HG03354 (cell line): ENCODE measurements at regions not wholly inside any gene's neighbourhood (a gene's known extent, or its start where the extent isn't known, plus 50 kb on each side); places are given as distances from the start of the nearest gene placed in this dataset.
"Not testable (repeated sequence)": the region's sequence is repeated elsewhere in the genome, so short reads cannot be mapped to it uniquely, and the experiment has no call there.

Source experiments
- ATAC-seq: cut with Tn5 transposase; IDR thresholded peaks from one replicate; pipeline ENCODE4 v1.9.1; 2021; ENCODE audit warnings: mild to moderate bottlenecking; ENCODE audit not compliant: unreplicated experiment, poor library complexity, severe bottlenecking

DNA sequence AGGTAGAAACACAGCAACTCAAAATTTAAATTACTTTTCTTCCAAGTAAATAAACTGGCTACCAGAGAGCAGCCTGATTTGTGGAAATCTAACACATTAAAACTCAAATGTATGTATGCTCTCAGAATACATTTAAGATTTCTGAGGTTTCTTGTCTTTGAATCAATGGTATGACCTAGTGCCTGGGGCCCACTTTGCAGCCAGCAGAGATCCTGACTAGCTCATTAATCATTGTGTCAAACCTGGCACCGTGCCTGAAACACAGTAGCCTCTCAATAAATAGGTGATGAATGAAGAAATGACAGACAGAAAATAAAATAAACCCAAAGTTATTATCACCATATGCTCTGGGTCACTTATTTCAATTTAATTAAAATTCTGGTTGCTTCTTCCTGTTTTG lies 176.2 kb upstream of the FAT3 start:
- ATAC-seq, result no peak

DNA sequence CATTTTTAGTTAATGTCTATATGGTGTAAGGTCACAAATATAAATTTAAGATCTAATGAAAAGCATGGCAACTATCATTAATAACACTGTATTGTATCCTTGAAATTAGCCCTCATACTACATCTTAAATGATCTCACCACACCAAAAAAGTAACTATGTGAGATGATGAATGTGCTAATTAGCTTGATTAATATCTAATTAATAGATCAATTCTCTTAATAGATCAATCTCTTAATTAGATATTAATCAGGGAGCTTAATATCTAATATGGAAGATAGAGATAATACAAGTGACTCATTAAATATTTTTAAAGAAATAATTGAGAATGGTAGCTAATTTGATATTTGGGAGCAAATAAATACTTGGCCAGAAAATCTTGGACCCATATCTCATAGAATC lies 178.5 kb upstream of the FAT3 start:
- ATAC-seq, result no peak

DNA sequence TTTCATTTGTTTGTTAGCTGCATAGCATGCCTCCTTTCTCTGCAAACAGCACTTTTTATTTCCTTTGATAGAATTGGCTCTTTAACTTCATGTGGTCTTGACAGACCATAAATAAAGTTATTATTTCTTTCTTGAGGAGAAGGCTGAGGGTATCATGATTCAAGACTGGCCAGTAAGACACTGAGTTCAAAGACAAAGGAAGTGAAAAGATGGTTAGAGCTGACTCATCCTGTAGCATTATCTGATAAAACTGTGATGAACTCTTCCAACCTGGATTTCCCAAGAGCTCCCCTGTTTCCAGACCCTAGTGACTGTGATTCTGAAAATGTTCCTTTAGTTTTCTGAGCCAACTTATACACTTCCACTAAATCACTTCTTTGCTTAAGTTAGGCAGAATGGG lies 179.3 kb upstream of the FAT3 start:
- ATAC-seq, result no peak

- ATAC-seq, result no peak
Measured at GRCh38 chr11:92035488-92035887, 189.1 kb upstream of the FAT3 start.

- ATAC-seq, result not testable (repeated sequence)
Measured at GRCh38 chr11:92027136-92027535, 197.5 kb upstream of the FAT3 start.

- ATAC-seq, result no peak
Measured at GRCh38 chr11:92026664-92027063, 198.0 kb upstream of the FAT3 start.

DNA sequence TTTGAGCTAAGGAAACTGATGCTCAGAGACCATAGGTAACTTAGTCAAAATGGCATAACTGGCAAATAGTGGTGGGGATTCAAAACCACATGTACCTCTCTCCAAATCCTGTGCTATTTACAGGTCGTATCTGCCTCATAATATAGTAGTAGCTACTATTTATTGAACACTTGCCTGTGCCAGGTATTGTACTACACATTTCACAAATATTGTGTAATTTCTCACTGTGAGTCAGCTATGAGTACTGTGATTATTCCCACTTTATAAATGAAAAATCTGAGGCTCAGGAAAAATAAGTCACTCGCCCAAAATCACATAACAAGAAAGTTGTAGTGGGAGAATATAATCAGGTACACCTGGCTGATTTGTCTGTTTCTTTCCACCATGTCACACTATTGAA lies 199.8 kb upstream of the FAT3 start:
- no peak for ATAC-seq

GRCh38 chr11:92022499-92022898 lies 202.1 kb upstream of the FAT3 start:
- no peak for ATAC-seq

DNA sequence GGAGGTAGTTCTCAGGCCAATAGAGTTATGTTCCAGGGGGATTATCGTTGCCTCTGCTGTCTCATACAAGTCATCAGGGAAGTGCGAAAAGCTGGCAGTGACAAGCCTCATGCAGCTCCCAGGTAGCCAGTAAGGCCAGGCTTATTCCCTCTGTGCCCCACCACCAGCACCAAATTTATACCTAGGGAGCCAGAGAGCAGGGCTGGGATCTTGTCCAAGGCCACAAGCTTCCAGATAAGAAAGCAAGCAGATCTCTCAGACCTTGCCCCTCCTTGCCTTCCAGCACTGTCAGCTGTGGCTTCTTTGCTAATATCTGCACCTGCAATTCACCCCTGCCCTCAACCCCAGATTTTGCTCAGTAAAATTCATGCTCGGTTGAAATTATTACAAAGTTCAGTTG lies 206.3 kb upstream of the FAT3 start:
- ATAC-seq, result no peak

DNA sequence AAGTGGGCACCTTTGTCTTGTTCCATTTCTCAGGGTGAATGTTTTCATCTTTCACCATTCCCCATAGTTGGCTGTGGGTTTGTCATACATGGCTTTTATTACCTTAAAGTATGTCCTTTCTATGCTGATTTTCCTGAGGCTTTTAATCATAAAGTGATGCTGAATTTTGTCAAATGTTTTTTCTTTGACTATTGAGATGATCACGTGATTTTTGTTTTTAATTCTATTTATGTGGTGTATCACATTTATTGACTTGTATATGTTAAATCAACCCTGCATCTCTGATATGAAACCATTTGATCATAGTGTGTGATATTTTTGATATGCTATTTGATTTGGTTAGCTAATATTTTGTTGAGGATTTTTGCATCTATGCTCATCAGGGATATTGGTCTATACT lies 216.4 kb upstream of the FAT3 start:
- no peak for ATAC-seq

DNA sequence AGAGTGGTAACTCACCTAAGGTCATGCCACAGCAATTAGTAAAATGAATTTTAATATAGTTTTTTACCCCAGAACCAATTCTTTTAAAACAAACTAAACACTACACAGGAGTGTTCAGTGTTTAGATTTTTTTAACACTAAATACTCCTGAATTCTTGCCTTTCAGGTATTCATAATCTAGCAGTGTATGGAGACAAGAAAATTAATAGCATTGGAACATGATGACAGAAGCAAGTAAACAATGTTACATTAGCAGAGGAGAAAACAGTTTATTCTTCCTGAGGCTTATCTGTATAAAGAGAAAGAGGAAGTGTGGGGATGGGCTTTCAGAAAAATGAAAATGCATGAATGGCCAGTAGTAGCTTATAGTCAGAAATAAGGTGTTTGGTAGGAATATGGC lies 222.1 kb upstream of the FAT3 start:
- no peak for ATAC-seq

- no peak for ATAC-seq
Measured at GRCh38 chr11:91998481-91998880, 226.1 kb upstream of the FAT3 start.

- ATAC-seq, result no peak
Measured at GRCh38 chr11:91997226-91997625, 227.4 kb upstream of the FAT3 start.

GRCh38 chr11:91996526-91996925 lies 228.1 kb upstream of the FAT3 start:
- no peak for ATAC-seq

- ATAC-seq, result not testable (repeated sequence)
Measured at GRCh38 chr11:91988443-91988842, 236.2 kb upstream of the FAT3 start.

DNA sequence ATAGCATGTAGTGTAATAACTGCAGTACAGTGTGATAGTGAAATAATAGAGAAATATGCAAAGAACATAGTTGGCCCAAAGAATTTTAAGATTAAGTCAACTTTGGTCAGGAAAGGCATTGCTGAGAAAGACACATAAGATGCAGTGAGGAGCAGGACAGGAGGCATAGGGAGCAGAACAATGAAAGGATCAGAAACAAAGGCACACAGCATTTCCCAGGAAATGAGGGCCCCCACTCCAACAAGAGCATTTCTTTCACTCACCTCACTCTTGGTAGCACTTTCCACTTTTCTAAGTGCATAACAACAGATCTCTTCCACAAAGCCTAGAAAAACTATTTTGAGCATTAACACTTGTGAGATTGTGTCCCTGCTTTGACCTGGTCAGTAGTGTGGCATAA lies 238.4 kb upstream of the FAT3 start:
- ATAC-seq, result no peak

- ATAC-seq, result no peak
Measured at GRCh38 chr11:91984033-91984584, 240.5 kb upstream of the FAT3 start.

- ATAC-seq, result no peak
Measured at GRCh38 chr11:91981995-91982394, 242.6 kb upstream of the FAT3 start.

DNA sequence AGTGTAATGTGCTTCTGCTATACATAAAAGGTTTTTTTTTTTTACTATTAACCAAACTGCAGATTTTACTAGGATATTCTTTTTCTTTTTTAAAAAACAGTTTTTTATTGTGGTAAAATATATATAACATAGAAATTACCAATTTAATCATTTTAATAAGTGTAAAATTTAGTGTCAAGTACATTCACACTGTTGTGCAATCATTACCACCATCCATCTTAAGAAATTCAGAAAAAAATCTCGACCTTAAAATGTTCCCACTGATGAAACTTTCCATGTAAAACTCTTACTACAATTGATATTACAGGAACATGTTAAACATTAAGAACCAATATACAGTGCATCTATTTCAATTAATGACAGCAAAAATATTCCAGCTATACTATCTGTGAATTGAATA lies 244.8 kb upstream of the FAT3 start:
- ATAC-seq, result no peak

DNA sequence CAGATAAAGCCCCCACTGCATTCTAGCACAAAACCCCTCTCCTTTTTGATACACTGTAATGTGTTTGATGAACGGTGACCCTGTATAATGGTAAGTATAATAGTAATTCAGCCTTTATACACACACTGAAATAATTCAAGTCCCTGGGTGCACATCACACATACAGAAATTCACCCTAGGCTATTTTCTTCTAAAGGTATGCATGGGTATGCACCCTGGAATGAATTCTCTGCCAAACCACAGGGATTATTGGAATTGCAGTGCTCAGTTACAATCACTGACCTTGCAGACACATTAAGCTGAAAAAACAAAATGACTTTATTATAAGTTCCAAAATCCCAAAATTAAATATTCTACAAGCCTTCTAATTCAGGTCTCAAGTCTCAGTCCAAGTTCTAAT lies 245.9 kb upstream of the FAT3 start:
- ATAC-seq, result no peak

DNA sequence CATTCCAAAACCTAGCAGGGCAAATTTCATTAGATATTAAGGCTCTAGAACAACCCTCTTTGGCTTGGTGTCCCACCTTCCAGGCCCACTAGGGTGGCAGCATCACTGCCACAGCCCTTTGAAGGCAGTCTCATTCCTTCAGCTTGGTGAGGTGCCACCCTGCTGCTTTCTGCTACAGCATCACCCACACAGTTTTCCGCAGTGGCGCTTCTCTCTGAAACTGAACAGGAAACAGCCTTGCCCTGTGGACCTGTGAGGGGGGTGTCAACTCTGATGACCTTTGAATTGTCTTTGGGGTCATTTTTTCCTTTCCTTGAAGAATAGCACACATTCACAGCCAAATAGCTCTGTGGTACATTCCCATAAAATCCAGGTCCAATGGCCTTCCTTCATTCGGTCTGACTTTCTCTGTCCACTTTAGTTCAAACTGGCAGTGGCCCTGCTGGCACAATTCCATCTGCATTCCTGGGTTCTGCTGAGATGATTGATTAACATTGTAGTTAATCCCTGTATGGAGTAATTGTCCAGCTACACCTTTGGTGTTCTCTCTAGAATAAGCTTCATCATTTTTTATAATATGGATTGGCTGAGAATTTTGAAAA lies 251.9 kb upstream of the FAT3 start:
- ATAC-seq, result no peak

DNA sequence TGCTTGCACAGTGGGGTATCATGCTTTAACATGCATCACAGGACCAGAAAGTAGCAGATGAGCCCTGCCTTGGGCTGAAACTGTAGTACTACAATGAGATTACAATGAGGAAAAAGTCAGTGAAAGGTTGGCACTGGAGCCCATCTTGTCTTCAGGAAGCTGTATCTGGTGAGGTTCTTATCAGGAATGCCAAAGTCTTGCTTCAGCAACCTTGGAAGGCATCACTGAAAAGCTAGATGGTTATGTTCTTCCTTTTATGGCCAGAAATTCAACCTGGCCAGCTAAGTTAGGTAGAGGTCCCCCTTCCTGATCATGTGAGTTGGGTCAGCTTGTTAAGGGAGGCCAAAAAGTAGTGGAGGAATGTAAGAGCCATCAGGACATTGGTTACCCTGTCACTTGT lies 254.0 kb upstream of the FAT3 start:
- no peak for ATAC-seq
